HEK293T (cell line): ENCODE measurements at regions not wholly inside any gene's neighbourhood (a gene's known extent, or its start where the extent isn't known, plus 50 kb on each side); places are given as distances from the start of the nearest gene placed in this dataset.

Experiments
- BHLHE40 ChIP-seq: fragments of 450-650 bp; IDR thresholded peaks from 2 replicates; pipeline ENCODE4 v1.6.1; 2016; ENCODE audit warnings: mild to moderate bottlenecking, moderate library complexity, borderline replicate concordance
- CTBP1 ChIP-seq: fragments of 450-650 bp; IDR thresholded peaks from 2 replicates; pipeline ENCODE4 v1.6.1; 2016; ENCODE audit warnings: borderline replicate concordance
- ELF4 ChIP-seq: fragments of 450-650 bp; IDR thresholded peaks from 2 replicates; pipeline ENCODE4 v1.6.1; 2017; ENCODE audit warnings: antibody characterized with exemption
- FOXA1 ChIP-seq: fragments of 450-650 bp; IDR thresholded peaks from 2 replicates; pipeline ENCODE4 v1.6.1; 2016; ENCODE audit warnings: mild to moderate bottlenecking
- FOXK2 ChIP-seq: fragments of 450-650 bp; IDR thresholded peaks from 2 replicates; pipeline ENCODE4 v1.6.1; 2016; ENCODE audit warnings: mild to moderate bottlenecking
- FOXM1 ChIP-seq: fragments of 450-650 bp; IDR thresholded peaks from 2 replicates; pipeline ENCODE4 v1.6.1; 2017; ENCODE audit warnings: mild to moderate bottlenecking, borderline replicate concordance
- HDGF ChIP-seq: fragments of 450-650 bp; IDR thresholded peaks from 2 replicates; pipeline ENCODE4 v1.6.1; 2017; ENCODE audit warnings: antibody characterized with exemption, borderline replicate concordance
- LEF1 ChIP-seq: fragments of 450-650 bp; IDR thresholded peaks from 2 replicates; pipeline ENCODE4 v1.6.1; 2017; ENCODE audit warnings: mild to moderate bottlenecking, borderline replicate concordance
- NFRKB ChIP-seq: fragments of 450-650 bp; IDR thresholded peaks from 2 replicates; pipeline ENCODE4 v1.6.1; 2016; ENCODE audit warnings: mild to moderate bottlenecking, moderate library complexity
- SP1 ChIP-seq: fragments of 450-650 bp; IDR thresholded peaks from 2 replicates; pipeline ENCODE4 v1.6.1; 2017
- SUZ12 ChIP-seq: fragments of 450-650 bp; IDR thresholded peaks from 2 replicates; pipeline ENCODE4 v1.6.1; 2016; ENCODE audit warnings: mild to moderate bottlenecking
- ZNF384 ChIP-seq: fragments of 450-650 bp; IDR thresholded peaks from 2 replicates; pipeline ENCODE4 v1.6.1; 2016

GRCh38 chr6:119521251-119521650 lies 171.7 kb upstream of the MAN1A1 start:
- no peak for TF ChIP-seq HDGF
- TF ChIP-seq CTBP1, result no peak
- no peak for TF ChIP-seq LEF1
- TF ChIP-seq BHLHE40, result no peak
- no peak for TF ChIP-seq ZNF384
- no peak for TF ChIP-seq NFRKB
- TF ChIP-seq FOXK2, result no peak
- TF ChIP-seq FOXA1, result no peak
- no peak for TF ChIP-seq SUZ12
- no peak for TF ChIP-seq SP1
- TF ChIP-seq ELF4, result no peak
- no peak for TF ChIP-seq FOXM1
